NCI-H2081 treated with DMSO at 0.1 percent for 48 hours (cell line): ENCODE measurements at regions not wholly inside any gene's neighbourhood (a gene's known extent, or its start where the extent isn't known, plus 50 kb on each side); places are given as distances from the start of the nearest gene placed in this dataset.
A peak's percentile ranks its signal among the peaks of the same experiment; 100 is the strongest.
"Not testable (repeated sequence)": the region's sequence is repeated elsewhere in the genome, so short reads cannot be mapped to it uniquely, and the experiment has no call there.

Experiments
- DNase-seq: peaks from one replicate; lab custom pipeline; 2025; lab: John Stamatoyannopoulos, UW

- no peak for DNase-seq
These were observed 904.8 kb upstream of the POT1 start for GRCh38 chr7:125834421-125834820.

DNA sequence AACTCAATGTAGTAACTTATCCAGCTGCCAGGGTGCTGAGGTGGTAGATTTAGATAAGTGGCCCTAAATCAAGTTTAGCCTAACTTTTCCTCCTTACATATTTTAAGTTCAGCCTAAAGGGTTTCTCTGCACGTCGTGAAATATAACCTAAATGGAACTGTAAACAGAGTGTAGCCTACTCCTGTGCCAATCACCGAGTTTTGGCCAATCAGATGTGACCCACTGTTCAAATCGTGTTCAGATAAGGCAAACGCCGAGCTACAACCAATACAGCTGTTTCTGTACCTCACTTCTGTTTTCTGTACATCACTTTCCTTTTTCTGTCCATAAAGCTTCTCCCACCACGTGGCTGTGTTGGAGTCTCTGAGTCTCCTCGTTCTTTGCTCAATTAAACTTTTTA lies 904.2 kb upstream of the POT1 start:
- DNase-seq, result no peak

- no peak for DNase-seq
These were observed 901.1 kb upstream of the POT1 start for GRCh38 chr7:125830743-125831142.

- DNase-seq, result no peak
These were observed 898.6 kb upstream of the POT1 start for GRCh38 chr7:125828153-125828700.

DNA sequence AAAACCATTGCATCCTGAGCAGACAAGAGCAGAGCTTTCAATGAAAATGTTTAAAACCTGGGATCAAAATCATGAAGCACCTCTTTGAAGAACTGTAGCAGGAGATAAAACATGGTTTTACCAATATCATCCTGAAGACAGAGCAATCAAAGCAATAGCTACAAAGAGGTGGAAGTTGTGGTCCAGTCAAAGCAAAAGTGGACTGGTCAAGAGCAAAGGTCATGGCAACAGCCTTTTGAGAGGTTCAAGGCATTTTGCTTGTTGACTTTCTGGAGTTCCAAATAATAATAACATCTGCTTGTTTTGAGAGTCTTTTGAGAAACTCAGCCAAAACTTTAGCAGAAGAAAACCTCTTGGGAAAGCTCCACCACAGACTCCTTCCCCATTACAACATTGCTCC lies 893.9 kb upstream of the POT1 start:
- no peak for DNase-seq

- DNase-seq, result no peak
These were observed 890.9 kb upstream of the POT1 start for GRCh38 chr7:125820495-125820894.

DNA sequence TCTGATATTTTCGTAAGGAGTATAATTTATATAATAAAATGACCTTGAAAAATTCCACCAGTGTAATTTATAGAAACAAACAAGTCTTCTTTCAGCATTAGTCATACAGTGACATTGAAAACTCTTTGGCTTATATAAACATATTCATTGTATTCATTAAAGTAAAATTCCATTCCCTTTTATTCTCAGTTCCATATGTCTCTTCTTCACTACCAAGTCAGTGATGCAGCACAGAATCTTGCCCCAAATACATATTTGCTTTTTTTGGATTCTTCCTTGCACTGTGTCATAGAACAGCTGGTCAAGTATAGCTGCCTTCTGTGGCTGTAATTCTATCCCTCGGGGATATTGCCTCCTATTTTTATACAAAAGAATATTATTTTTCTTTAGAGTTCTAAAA lies 884.5 kb upstream of the POT1 start:
- DNase-seq, result no peak

DNA sequence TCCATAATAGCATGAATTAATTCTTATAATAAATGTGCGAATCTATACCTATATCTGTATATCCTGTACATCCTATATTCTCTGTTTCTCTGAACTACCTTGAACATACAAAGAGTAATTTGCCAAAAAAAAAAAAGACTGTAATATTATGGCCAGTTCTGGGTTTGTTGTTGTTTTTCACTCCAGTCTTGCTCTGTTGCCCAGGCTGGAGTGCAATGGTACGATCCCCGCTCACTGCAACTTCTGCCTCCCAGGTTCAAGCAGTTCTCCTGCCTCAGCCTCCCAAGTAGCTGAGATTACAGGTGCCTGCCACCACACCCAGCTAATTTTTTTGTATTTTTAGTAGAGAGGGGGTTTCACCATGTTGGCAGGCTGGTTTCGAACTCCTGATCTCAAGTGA lies 876.9 kb upstream of the POT1 start:
- not testable (repeated sequence) for DNase-seq

DNA sequence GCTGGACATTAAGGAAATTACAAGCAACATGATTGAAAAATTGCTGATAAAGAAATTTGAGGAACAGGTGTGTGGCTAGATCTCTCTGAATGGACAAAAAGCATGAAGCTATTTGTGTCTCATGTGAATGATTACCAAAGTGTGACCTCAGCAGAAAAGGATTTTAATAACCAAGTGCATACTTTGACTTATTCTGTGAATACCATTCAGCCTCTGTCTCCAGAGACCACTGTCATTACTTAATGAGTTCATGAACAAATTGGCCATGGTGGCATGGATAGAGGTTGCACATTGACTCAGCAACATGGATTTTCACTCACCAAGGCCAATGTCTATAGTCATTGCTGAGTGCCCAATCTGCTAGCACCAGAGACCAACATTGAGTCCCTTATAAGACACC lies 874.6 kb upstream of the POT1 start:
- DNase-seq, result no peak

DNA sequence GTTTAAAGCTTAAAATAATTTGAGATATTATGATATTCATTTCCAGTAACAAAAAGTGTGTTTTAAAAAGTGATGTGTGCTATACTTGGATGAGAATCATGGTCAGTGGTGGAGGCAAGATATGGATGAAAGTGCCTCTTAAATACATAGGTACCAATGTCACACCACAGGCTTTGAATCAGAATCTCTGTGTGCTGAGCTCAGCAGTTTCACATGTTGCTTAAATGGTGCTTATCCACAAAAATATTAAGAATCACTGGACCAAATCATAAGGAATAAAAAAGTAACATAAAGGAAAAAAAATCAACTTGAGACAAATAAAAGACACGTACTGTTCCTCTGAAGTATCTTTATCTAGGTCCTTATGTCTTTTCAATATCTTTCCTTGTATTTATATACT lies 850.5 kb upstream of the POT1 start:
- DNase-seq, result no peak

DNA sequence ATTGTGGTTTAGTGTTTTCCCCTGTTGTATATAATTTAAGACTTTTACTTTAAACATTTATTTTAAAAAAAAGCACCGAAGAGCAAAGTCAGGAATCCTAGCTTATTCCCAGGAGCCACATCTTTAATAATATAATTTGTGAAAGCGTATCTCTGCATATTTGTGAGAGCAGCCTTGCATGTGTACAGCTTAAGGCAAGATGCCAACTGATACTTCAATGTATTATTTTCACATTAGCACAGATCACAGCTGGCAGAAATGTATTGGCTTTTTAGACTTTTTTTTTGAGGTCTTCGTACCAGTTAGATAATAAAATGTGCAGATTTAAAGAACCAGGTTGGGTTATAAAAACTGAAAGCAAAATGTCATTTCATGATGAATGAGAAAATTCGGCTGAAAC lies 845.7 kb upstream of the POT1 start:
- no peak for DNase-seq

DNA sequence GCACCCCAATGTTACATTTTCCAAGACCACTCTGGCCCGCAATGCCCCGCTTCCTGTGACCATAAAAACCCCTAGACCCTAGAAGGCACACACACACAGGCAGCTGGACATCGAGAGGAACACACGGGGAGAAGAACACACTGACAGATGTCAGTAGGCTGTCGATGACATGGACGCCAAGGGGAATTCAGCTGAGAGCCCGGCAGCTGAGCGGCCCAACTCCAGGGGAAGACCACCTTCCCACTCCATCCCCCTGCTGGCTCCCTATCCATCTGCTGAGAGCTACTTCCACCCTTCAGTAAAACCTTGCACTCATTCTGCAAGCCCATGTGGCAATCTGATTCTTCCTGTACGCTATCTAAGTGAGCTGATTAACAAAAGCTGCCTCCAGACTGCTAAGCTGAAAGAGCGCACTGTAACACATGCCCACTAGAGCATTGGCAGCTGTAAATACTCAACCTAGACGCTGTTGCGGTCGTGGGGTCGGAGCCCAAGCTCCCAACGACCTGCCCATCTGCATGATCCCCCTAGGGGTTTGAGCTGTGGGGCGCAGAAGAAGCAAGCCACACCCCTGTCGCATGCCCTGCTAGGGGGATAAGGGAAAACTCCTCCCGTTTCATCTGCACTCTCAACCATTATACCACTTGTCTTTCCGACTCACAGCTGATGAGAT lies 843.6 kb upstream of the POT1 start:
- no peak for DNase-seq

GRCh38 chr7:125747966-125748365 lies 818.3 kb upstream of the POT1 start:
- no peak for DNase-seq

DNA sequence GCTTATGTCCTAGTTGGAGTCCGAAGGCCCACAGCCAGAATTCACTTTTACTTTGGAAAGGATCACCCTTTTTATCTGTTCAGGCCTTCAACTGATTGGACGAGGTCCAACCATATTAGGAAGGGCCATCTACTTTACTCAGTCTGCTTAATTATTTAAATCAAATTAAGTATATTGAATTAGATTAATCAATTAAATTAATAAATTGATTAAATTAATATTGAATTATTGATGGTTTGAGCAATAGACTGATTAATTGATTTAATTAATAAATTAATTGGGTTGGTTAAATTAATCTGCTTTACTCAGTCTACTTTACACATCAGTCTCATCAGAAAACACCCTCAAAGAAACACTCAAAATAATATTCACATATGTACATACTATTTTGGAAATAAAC lies 816.9 kb upstream of the POT1 start:
- no peak for DNase-seq

- no peak for DNase-seq
These were observed 797.6 kb upstream of the POT1 start for GRCh38 chr7:125727215-125727614.

- DNase-seq, result no peak
These were observed 766.0 kb upstream of the POT1 start for GRCh38 chr7:125695626-125696025.

- DNase-seq, result no peak
These were observed 753.5 kb upstream of the POT1 start for GRCh38 chr7:125683156-125683555.

DNA sequence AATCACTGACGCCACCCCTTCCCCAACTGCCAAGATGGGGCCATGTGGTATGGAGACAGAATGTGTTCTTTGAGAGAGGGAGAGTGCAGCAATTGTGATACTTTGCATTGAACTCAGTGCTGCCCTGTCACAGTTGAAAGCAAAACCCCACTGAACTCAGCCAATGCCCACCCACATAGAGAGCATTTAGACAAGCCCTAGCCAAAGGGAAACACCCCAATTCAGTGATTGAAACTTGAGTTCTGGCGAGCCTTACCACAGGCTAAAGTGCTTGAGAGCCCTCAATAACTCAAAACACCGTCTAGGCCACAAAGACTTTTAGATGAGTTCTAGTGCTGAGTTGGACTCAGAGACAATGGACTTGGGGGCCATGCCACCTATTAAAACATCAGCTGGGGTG lies 751.9 kb upstream of the POT1 start:
- DNase-seq, result no peak

DNA sequence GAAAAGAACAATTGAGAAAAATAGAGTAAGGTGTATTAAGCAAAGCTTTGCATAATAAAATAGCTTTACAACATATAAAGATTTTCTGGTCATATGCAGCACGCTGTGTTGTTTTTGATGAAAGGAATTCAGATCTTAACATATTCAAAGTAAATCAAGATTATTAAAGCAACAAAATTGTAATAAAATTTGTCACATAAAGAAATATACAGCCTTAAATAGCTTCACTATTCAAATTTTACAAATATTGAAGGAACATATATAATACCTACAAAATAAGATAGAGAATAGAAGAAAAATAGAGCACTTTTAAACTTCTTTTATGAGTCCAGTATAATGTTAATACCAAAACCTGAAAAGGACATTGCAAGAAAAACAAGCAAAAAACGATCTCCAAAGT lies 749.1 kb upstream of the POT1 start:
- no peak for DNase-seq

DNA sequence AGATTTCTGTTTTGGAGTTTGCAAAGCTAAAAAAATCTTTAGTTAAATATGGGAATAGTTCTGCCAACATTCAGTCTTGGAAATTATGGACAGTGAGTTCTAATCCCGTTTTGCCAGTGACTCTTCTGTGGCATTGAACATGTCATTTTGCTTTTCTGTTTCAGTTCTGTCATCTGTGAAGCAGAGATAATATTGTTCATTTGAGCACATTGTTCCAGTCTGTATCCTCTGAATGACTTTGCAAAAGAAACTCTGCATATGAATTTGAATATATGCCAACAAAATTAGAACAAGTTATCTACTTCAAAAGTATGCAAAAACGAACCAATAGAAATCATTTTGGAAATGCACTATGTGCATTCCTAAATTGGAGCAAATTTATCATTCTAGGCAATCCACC lies 746.0 kb upstream of the POT1 start:
- DNase-seq, result no peak

- no peak for DNase-seq
These were observed 745.5 kb upstream of the POT1 start for GRCh38 chr7:125675169-125675568.

DNA sequence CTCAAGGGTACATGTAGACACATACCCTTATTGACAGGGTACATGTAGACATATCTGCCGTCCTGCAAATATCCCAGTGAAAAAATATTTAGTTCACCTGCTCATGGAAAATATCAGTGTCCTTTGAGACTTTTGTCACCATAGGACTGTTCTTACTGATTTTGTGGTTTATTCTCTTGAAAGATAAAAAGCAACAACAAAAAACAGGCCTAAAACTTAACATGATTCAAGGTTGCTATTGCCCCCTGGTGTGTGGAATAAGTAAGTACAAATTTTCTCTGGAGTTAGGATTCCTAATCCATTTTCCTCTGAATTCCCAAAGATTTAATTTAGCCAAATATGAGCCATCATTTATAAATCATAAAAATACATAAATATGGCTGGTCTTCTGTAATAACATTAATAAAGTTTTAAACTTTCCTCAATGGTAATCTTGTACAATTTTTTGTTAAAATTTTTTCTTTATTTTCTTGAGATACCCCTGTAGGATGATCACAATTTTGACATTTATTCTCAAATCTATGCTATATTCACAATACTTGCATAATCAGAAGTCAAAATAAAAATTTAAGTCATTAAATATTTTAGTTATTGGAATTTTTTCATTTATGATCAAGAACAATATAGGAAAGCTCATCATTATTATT lies 741.4 kb upstream of the POT1 start:
- DNase-seq, result peak; percentile 27

GRCh38 chr7:125668321-125668993 lies 738.8 kb upstream of the POT1 start:
- DNase-seq, result no peak
